ENCODE measurements at regions not wholly inside any gene's neighbourhood (a gene's known extent, or its start where the extent isn't known, plus 50 kb on each side); places are given as distances from the start of the nearest gene placed in this dataset.

GRCh38 chr4:137039370-137039769 lies 492.9 kb downstream of the PCDH18 start:
- DNase-seq: no peak

- DNase-seq: peak; percentile 88
These were observed 500.1 kb downstream of the PCDH18 start for GRCh38 chr4:137032222-137032621.

GRCh38 chr4:137029026-137029425 lies 503.3 kb downstream of the PCDH18 start:
- DNase-seq: no peak

- DNase-seq: no peak
These were observed 506.7 kb downstream of the PCDH18 start for GRCh38 chr4:137025484-137026059.

- DNase-seq: no peak
These were observed 516.6 kb downstream of the PCDH18 start for GRCh38 chr4:137015426-137016409.

GRCh38 chr4:137000432-137000831 lies 531.9 kb downstream of the PCDH18 start:
- no peak for DNase-seq

GRCh38 chr4:136992032-136992431 lies 540.3 kb downstream of the PCDH18 start:
- no peak for DNase-seq

- DNase-seq: no peak
These were observed 546.6 kb downstream of the PCDH18 start for GRCh38 chr4:136985683-136986082.

- no peak for DNase-seq
These were observed 565.2 kb downstream of the PCDH18 start for GRCh38 chr4:136967069-136967468.

- DNase-seq: no peak
These were observed 566.8 kb downstream of the PCDH18 start for GRCh38 chr4:136965478-136965877.

GRCh38 chr4:136962868-136963267 lies 569.4 kb downstream of the PCDH18 start:
- DNase-seq: no peak

GRCh38 chr4:136946307-136946907 lies 585.9 kb downstream of the PCDH18 start:
- DNase-seq: no peak

- peak; percentile 6 for DNase-seq
These were observed 592.5 kb downstream of the PCDH18 start for GRCh38 chr4:136939781-136940180.

- no peak for DNase-seq
These were observed 596.4 kb downstream of the PCDH18 start for GRCh38 chr4:136935871-136936270.

- DNase-seq: no peak
These were observed 597.0 kb downstream of the PCDH18 start for GRCh38 chr4:136935305-136935704.

- no peak for DNase-seq
These were observed 597.7 kb downstream of the PCDH18 start for GRCh38 chr4:136934601-136935000.

GRCh38 chr4:136931781-136932180 lies 600.5 kb downstream of the PCDH18 start:
- no peak for DNase-seq

- no peak for DNase-seq
These were observed 603.3 kb downstream of the PCDH18 start for GRCh38 chr4:136928957-136929411.

- DNase-seq: no peak
These were observed 605.1 kb downstream of the PCDH18 start for GRCh38 chr4:136927172-136927571.

GRCh38 chr4:136925203-136925602 lies 607.1 kb downstream of the PCDH18 start:
- no peak for DNase-seq

- no peak for DNase-seq
These were observed 610.2 kb downstream of the PCDH18 start for GRCh38 chr4:136922066-136922465.

- DNase-seq: no peak
These were observed 612.0 kb downstream of the PCDH18 start for GRCh38 chr4:136920092-136920881.

GRCh38 chr4:136918772-136919171 lies 613.5 kb downstream of the PCDH18 start:
- peak; percentile 78 for DNase-seq
